Activated T-helper 2 cell treated with anti-CD3 and anti-CD28 coated beads, Interferon-gamma antibody, Interleukin-2, Interleukin-4, amounts not matched to agents 10 μg/mL and 5 μg/mL and 100 μg/mL, durations not matched to agents 14 hours and 24 hours and 36 hours (primary cell): ENCODE measurements at regions not wholly inside any gene's neighbourhood (a gene's known extent, or its start where the extent isn't known, plus 50 kb on each side); places are given as distances from the start of the nearest gene placed in this dataset.

ENCODE experiments used
- DNase-seq: peaks from one replicate; pipeline ENCODE4 v3.0.0; 2021; ENCODE audit warnings: low spot score
- H3K27ac Mint-ChIP-seq: one replicate; pipeline ENCODE4 v1.8.0; 2021; ENCODE audit warnings: mixed read lengths
- H3K27me3 Mint-ChIP-seq: one replicate; pipeline ENCODE4 v1.8.0; 2021; ENCODE audit warnings: low read depth, mixed read lengths
- H3K36me3 Mint-ChIP-seq: one replicate; pipeline ENCODE4 v1.8.0; 2021; ENCODE audit warnings: low read depth, mixed read lengths
- H3K4me1 Mint-ChIP-seq: one replicate; pipeline ENCODE4 v1.8.0; 2021; ENCODE audit warnings: low read depth, mixed read lengths
- H3K4me3 Mint-ChIP-seq: one replicate; pipeline ENCODE4 v1.8.0; 2021; ENCODE audit warnings: low read depth, mild to moderate bottlenecking, moderate library complexity, mixed read lengths
- H3K9me3 Mint-ChIP-seq: one replicate; pipeline ENCODE4 v1.8.0; 2021; ENCODE audit warnings: mixed read lengths
- intact Hi-C: fragments of 100-400 bp; cut with micrococcal nuclease; formaldehyde crosslinking; loops from one replicate; pipeline ENCODE4 v1.15.1; 2023

DNA sequence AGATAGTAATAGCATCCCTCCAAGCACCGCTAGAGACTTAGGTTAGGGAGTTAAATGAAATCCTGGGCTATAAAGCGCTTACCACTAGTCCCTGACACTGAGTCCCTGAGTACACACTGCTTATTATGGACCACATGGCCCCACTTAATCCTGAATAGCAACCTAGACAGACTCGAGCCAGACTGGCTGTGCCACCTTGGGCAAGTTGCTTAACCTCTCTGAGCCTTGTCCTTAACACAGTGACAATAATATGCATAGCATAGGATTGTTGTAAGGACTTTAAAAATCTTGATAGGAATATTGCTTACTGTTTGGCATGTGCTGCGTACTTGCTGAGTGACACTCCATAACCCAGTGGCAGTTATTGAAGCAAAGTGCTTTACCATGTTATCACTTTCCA lies 125.6 kb upstream of the SASH1 start:
- no peaks in the 10 kb centered on the region for H3K4me1 Mint-ChIP-seq
- no peaks in the 10 kb centered on the region for H3K9me3 Mint-ChIP-seq
- H3K36me3 Mint-ChIP-seq = no peaks in the 10 kb centered on the region
- intact Hi-C loops = no loop called here
- DNase-seq = no peak
- no peak overlapping the region for H3K27ac Mint-ChIP-seq
- peaks cover 42% of the 10 kb centered on the region for H3K27me3 Mint-ChIP-seq
- H3K4me3 Mint-ChIP-seq = no peak overlapping the region

DNA sequence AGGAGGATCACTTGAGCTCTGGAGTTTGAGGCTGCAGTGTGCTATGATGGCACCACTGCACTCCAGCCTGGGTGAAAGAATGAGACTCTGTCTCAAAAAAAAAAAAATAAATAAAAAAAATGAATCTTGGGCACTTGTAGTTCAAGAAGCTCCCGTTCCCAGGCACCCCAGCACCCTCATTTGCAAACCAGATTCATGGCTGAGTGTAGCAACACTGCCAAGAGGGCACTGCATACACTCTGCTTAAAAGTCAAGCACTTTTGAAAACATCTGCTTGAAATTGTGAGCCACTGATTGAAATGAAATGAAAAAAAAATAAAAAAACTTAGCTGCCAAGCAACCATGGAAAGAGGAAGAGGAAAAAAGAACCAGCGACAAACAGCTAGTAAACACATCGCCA lies 124.7 kb upstream of the SASH1 start:
- Mint-ChIP-seq H3K9me3 (no peaks in the 10 kb centered on the region), H3K27me3 (peaks cover 42% of the 10 kb centered on the region), H3K36me3 (no peaks in the 10 kb centered on the region), H3K4me1 (no peaks in the 10 kb centered on the region), H3K4me3 (no peak overlapping the region), H3K27ac (no peak overlapping the region)
- DNase-seq = no peak
- intact Hi-C loops = no loop called here

DNA sequence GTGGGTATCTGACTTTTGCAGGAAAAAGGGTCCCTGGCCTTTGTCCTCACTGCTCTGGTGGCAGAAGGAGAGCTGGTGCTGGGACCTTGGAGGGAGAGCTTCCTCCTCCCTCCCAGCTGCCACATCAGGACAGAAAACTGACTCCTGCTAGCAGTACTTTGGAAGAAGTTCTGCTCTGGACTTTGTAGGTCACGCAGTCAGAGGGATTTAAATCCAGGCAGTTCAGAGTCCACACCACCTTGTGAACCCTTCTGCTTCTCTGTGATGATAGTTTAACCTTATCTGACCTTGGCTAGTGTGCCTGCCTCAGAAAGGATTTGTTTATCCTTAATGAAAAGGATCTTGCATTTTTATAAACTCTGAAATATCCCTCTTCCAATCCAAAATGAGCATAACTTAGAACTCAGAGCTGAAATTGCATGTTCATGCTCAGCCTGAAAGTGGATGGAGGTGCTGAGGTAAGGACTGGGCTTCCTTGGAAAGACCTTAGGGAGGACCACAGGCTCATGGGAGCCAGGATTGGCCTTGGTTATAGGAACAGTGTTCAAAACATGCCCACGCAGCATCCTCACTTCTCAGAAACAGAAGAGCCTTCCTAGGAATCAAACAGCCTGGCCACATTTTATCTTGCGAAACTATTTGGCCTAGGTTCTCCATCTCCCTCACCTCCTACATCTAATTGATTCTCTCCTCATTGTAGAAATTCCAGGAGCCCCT lies 123.9 kb upstream of the SASH1 start:
- Mint-ChIP-seq H3K4me3 (no peak overlapping the region), H3K36me3 (no peaks in the 10 kb centered on the region), H3K27ac (no peak overlapping the region), H3K9me3 (no peaks in the 10 kb centered on the region), H3K4me1 (no peaks in the 10 kb centered on the region), H3K27me3 (peaks cover 39% of the 10 kb centered on the region)
- intact Hi-C loops = no loop called here
- no peak for DNase-seq

DNA sequence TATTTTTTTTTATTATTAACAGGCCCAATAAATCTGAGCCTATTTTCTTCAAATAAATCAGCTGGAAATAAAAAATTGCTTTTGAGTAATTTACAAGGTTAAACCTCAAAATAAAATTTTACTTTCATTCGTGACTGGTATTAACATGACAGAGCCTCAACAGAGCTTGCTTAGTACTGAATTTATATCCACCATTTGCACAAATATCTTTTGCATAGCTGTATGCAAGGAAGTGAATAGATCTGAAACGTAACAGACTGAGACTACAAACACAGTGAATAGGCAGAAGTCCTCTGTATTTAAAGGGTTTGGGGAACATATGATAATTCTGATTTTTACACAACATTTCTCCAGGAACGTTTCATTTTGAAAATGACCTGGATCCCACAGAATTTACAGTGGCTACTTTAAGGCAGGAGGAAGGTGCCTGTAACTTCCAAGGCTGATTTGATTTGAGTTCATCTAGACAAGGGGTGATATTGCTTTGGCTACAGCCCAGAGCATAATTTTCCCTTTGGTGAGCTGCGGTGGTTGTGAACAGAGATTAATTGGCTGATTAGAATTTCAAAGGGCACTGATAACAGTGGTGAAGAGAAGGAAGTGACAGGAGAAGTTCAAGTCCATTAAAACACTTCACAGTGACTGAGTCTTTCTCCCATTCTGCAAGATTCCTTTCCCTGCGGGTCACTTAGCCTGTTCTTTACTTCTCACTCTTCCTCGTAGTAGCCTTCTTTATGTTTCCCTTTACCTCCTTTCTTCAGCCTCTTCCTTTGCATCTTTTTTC lies 121.2 kb upstream of the SASH1 start:
- no peak for DNase-seq
- intact Hi-C loops = no loop called here
- no peak overlapping the region for H3K4me3 Mint-ChIP-seq
- H3K36me3 Mint-ChIP-seq = no peaks in the 10 kb centered on the region
- no peaks in the 10 kb centered on the region for H3K9me3 Mint-ChIP-seq
- peaks cover 27% of the 10 kb centered on the region for H3K27me3 Mint-ChIP-seq
- no peaks in the 10 kb centered on the region for H3K4me1 Mint-ChIP-seq
- H3K27ac Mint-ChIP-seq = no peak overlapping the region

DNA sequence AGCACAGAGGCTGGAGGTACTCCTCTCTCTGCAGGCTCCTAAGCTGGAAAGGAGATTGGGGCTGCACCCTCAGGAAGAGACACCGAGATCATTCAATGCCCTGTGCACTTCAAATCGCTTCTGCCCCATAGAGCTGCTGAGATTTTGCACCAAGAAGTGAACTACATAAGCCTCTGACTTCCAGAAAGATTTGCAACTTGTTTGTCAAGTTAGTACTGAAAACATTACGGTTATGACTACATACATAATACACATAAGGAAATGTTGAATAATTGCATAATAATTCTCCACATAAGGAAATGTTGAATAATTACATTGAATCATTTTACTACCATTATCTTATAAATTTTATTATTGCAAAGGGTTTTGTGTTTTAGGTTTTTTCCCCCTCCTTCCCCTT lies 120.3 kb upstream of the SASH1 start:
- H3K9me3 Mint-ChIP-seq = no peaks in the 10 kb centered on the region
- H3K27me3 Mint-ChIP-seq = peaks cover 27% of the 10 kb centered on the region
- no peak for DNase-seq
- H3K4me3 Mint-ChIP-seq = no peak overlapping the region
- intact Hi-C loops = no loop called here
- no peaks in the 10 kb centered on the region for H3K36me3 Mint-ChIP-seq
- H3K4me1 Mint-ChIP-seq = no peaks in the 10 kb centered on the region
- H3K27ac Mint-ChIP-seq = no peak overlapping the region

DNA sequence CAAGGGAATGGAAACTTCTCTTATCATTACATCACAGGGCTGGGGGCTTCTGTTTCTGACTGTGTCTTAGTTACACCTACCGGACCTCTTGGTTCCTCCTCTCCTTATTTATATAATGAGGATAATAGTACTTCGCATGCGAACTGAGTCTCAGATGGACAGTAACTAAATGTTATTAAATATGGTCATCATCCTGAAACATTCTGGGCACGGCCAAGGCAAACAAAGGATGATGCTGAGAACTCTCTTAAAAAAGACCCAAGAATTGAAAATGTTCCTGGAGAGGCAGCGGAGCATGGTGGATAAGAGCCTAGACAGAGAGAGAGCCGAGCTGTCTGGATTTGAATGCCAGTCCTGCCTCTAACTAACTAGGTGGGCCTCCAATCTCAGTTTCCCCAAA lies 119.8 kb upstream of the SASH1 start:
- no peak for DNase-seq
- Mint-ChIP-seq H3K4me3 (no peak overlapping the region), H3K4me1 (no peaks in the 10 kb centered on the region), H3K36me3 (no peaks in the 10 kb centered on the region), H3K9me3 (no peaks in the 10 kb centered on the region), H3K27ac (no peak overlapping the region), H3K27me3 (peaks cover 27% of the 10 kb centered on the region)
- intact Hi-C loops = no loop called here

DNA sequence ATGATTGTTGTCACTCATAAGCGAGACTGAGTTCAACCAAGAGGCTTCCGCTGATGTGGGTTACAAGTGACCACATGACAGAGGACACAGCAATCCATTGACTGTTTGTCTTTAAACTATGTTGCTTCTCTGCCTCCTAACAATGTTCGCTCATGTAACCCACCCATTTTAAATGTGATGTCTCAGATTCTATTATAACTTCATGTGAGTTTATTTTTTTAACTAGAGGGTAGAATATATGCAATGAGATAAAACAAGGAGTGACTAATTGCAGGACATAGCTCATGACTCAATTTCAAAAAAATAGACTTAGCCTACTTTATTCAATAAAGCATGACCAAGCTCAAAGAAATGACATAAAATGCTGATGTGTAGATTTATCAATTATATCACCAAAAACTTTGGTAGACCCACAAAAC lies 119.2 kb upstream of the SASH1 start:
- no peaks in the 10 kb centered on the region for H3K4me1 Mint-ChIP-seq
- intact Hi-C loops = no loop called here
- peaks cover 23% of the 10 kb centered on the region for H3K27me3 Mint-ChIP-seq
- no peak for DNase-seq
- H3K36me3 Mint-ChIP-seq = no peaks in the 10 kb centered on the region
- no peak overlapping the region for H3K27ac Mint-ChIP-seq
- H3K9me3 Mint-ChIP-seq = no peaks in the 10 kb centered on the region
- H3K4me3 Mint-ChIP-seq = no peak overlapping the region

DNA sequence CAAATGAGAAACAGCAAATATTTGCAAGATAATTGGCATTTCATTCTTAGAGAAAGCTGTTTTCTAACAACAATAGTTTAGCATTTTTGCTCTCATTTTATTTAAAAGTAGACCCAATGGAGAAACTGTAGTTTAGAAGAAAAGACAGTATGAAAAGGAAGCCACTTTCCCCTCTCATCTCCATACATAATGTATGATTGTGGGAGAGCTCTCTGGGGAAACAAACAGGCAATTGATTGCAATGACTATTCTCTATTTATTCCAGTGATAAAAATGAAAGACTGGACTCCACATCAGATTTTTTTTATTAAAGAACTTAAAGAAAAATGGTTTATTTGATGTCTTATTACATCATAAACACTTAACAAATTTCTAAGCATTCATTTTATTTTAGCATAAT lies 116.8 kb upstream of the SASH1 start:
- Mint-ChIP-seq H3K9me3 (no peaks in the 10 kb centered on the region), H3K4me3 (no peak overlapping the region), H3K4me1 (no peaks in the 10 kb centered on the region), H3K27ac (no peak overlapping the region), H3K27me3 (peaks cover 14% of the 10 kb centered on the region), H3K36me3 (no peaks in the 10 kb centered on the region)
- intact Hi-C loops = no loop called here
- DNase-seq = no peak

DNA sequence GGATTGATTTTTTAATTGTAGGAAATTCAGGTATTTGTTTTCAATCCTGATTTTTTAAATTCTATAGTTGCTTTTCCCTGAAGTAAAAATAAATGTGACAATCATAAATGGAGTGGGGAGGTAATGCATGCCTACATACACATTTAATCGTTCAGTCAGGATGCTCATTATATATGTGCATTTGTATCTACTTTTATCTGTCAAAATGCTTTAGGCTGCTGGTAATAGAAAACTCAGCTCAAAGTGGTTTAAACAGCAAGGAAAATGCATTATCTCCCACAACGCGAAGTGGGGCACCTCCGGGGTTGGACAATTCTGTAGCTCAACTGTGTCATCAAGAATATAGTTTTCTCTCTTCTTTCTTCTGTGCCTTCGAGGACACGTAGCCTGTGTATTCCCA lies 116.4 kb upstream of the SASH1 start:
- DNase-seq = no peak
- Mint-ChIP-seq H3K4me3 (no peak overlapping the region), H3K36me3 (no peaks in the 10 kb centered on the region), H3K27ac (no peak overlapping the region), H3K27me3 (peaks cover 14% of the 10 kb centered on the region), H3K9me3 (no peaks in the 10 kb centered on the region), H3K4me1 (no peaks in the 10 kb centered on the region)
- intact Hi-C loops = no loop called here

DNA sequence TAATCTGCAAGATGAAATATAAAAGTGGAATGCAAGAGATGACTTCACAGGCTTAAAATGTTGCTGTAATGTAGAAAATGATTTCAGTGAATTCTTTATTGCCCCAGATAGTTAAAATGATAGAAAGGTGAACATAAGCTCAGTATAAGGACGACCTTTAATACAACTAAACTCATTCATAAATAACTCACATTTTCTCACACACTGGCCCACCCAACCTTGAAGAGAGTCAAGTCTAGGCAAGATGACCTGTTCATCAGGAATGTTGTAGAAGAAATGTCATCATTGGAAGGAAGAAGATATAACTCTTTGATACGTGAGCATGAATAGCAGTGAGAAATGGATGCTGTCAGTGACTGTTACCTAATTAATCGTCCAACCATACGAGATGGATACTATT lies 111.1 kb upstream of the SASH1 start:
- Mint-ChIP-seq H3K4me1 (no peaks in the 10 kb centered on the region), H3K36me3 (no peaks in the 10 kb centered on the region), H3K4me3 (no peak overlapping the region), H3K27ac (no peak overlapping the region), H3K9me3 (no peaks in the 10 kb centered on the region), H3K27me3 (peaks cover 4% of the 10 kb centered on the region)
- intact Hi-C loops = no loop called here
- no peak for DNase-seq

DNA sequence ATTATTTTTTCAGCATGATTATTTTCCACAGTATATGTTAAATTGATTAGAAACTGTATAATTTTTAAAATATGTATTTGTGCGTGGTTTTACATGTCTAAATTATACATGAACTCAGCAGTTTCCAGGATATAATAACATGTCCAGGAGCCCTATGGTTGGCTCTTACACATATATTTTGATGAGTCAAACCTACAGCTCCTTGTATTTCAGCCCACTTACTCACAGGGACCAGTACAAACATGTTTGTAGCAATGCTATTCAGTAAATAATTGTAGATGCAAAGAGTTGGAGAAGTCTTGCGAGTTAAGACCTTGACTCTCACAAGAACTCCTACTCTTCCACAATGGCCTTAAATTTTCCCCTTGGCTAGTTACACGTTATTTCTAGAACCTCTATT lies 107.2 kb upstream of the SASH1 start:
- Mint-ChIP-seq H3K9me3 (no peaks in the 10 kb centered on the region), H3K4me1 (no peaks in the 10 kb centered on the region), H3K36me3 (no peaks in the 10 kb centered on the region), H3K27me3 (peaks cover 8% of the 10 kb centered on the region), H3K27ac (no peak overlapping the region), H3K4me3 (no peak overlapping the region)
- no peak for DNase-seq
- intact Hi-C loops = no loop called here

DNA sequence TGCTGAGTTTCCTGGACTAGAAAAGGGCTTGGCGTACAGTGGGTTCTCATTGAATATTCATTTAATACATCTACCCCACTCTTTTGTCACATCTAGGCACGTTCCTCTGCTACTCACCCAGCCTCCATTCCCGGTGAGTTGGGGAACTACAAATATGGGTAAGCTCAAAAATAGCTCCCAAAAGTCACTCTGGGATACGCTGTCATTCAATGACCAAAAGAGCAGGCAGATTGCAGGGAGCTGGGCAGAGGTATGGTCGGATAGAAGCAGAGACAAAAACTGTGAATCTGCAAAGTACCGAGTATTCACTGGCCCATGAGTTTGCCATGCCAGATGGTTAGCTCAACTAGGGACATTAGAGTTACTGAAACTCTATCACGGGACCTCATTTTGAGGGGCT lies 103.9 kb upstream of the SASH1 start:
- H3K27me3 Mint-ChIP-seq = peaks cover 5% of the 10 kb centered on the region
- intact Hi-C loops = no loop called here
- no peak for DNase-seq
- H3K4me1 Mint-ChIP-seq = no peaks in the 10 kb centered on the region
- no peaks in the 10 kb centered on the region for H3K36me3 Mint-ChIP-seq
- H3K27ac Mint-ChIP-seq = no peak overlapping the region
- H3K9me3 Mint-ChIP-seq = no peaks in the 10 kb centered on the region
- no peak overlapping the region for H3K4me3 Mint-ChIP-seq

DNA sequence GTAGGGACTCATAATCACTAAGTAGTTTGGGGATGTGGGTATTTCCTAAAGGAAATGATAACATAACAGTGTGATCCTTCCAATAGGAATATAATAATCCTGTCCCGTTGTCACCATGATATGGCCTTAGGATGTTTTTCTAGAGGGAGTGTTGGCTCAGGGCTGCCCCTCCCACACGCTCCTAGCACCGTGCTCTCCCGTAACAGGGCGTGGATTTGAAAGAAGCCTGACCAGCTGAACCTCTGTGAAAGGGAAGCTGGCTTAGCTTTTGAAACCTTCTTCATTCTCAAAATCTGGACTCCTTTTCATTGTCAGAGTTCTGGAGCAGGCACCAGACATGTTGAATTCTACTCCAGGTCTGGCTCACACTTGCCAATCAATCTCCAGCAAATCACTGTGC lies 103.4 kb upstream of the SASH1 start:
- Mint-ChIP-seq H3K9me3 (no peaks in the 10 kb centered on the region), H3K4me3 (no peak overlapping the region), H3K36me3 (no peaks in the 10 kb centered on the region), H3K27ac (no peak overlapping the region), H3K27me3 (peaks cover 4% of the 10 kb centered on the region), H3K4me1 (no peaks in the 10 kb centered on the region)
- no peak for DNase-seq
- intact Hi-C loops = no loop called here
